HK-2 (cell line): ENCODE measurements at regions not wholly inside any gene's neighbourhood (a gene's known extent, or its start where the extent isn't known, plus 50 kb on each side); places are given as distances from the start of the nearest gene placed in this dataset.
"Not testable (repeated sequence)": the region's sequence is repeated elsewhere in the genome, so short reads cannot be mapped to it uniquely, and the experiment has no call there.

Experiments used
- DNase-seq: peaks from one replicate; pipeline ENCODE4 v3.0.0-alpha.2; 2018; ENCODE audit not compliant: unreplicated experiment

GRCh38 chr12:14213542-14213941 lies 151.9 kb upstream of the ATF7IP start:
- no peak for DNase-seq

- DNase-seq, result no peak
Observed at GRCh38 chr12:14214495-14214894, 151.0 kb upstream of the ATF7IP start.

DNA sequence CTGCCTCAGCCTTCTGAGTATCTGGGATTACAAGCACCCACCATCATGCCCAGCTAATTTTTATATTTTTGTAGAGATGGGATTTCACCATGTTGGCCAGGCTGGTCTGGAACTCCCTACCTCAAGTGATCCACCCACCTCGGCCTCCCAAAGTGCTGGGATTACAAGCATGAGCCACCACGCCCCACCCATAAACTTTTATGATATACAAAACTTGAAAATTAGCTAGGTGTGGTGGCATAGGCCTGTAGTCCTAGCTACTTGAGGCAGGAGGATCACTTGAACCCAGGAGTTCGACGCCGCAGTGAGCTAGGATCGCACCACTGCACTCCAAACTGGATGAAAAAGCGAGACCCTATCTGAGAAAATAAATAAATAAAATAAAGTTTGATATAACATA lies 149.5 kb upstream of the ATF7IP start:
- DNase-seq, result not testable (repeated sequence)

DNA sequence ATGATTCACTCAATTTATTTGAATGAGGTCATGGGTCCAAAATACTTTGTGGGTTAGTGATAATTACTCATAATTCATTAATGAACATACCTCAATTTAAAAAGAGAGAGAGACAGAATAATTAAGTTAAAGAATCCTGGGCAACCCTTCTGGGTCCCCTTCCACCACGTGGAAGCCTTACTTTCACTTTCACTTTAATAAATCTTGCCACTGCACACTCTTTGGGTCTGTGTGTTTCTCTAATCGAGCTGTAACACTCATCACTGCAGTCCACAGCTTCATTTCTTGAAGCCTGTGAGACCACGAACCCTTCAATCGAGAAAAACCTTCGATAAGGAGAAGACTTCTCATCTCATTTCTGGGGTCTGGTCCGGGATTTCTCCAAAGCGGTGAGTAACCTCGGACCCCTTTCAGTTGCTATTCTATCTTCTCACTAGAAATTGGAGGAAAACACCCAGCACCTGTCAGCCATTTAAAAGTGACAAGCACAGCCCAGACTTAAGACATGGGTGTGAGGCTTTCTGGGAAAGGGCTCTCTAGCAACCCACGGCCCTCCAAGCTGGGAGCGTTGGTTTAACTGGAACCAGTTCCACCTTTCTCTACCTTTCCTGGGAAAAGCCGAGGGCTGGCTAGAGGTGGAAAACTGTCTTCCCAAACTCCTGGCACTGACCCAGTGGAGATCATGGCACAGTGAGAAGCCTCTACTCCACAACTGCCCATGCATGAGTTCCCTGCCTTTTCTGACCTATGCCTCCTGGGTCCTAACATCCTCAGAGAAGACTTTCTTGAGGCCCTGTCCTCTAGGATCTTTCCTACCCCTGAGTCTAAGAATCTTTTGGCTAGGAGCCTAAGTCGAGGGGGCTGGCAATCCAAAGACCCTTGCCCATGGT lies 148.8 kb upstream of the ATF7IP start:
- no peak for DNase-seq

GRCh38 chr12:14219156-14219555 lies 146.3 kb upstream of the ATF7IP start:
- DNase-seq, result no peak

DNA sequence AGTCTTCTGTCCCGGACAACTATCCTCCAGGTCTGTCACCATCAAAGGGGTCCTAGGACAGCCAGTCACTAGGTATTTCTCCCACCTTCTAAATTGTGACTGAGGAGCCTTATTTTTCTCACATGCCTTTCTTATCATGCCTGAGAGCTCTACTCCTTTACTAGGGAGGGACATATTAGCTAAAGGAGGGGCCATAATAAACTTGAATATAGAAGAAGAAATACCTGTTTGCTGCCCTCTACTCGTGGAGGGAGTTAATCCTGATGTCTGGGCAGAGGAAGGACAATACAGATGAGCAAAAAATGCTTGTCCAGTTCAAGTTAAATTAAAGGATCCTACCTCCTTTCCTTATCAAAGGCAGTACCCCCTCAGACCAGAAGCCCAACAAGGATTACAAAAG lies 145.8 kb upstream of the ATF7IP start:
- not testable (repeated sequence) for DNase-seq

DNA sequence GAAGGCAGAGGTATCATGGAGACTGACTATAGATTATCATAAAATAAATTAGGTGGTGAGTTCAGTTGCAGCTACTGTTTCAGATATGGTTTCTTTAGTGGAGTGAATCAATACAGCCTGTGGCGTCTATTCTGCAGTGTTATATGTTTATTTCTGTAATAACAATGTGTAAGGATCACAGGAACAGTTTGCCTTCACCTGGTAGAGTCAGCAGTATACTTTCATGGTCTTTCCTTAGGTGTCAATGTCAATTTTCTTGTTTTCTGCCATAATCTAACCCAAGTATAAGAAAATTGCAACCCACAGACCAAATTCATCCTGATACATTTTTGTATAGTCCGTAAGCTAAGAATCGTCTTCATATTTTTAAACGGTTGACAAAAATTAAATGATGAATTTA lies 140.4 kb upstream of the ATF7IP start:
- no peak for DNase-seq

DNA sequence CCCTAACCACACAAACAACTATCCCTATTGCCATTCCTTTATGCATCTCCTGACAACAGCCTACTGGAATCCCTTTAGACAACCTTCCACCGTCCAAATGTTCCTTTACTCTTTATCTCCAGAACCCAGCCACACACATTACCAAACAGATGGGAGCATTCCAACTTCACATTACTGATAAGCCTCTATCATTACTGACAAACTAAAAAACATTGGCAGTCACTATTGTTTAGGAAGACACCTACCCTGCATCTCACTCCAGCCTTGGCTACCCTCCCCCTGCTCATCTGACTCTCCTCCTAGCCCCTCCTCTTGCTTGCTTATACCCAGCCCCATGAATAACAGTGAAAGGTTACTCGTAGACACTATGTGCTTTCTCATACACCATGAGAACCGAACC lies 130.3 kb upstream of the ATF7IP start:
- not testable (repeated sequence) for DNase-seq

DNA sequence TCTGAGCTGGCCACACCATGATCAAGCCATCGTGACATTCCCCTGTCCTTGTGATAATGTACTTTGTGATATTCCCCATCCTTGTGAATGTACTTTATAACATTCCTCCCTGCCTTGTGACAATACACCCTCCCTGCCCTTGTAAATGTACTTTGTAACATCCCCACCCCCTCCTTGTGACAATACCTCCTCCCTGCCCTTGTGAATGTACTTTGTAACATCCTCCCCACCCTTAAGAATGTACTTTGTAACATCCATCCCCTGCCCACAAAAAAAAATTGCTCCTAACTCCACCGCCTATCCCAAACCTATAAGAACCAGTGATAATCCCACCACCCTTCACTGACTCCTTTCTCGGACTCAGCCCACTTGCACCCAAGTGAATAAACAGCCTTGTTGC lies 128.8 kb upstream of the ATF7IP start:
- not testable (repeated sequence) for DNase-seq

GRCh38 chr12:14238221-14238792 lies 127.2 kb upstream of the ATF7IP start:
- no peak for DNase-seq

- DNase-seq, result no peak
Observed at GRCh38 chr12:14239350-14239934, 126.0 kb upstream of the ATF7IP start.

DNA sequence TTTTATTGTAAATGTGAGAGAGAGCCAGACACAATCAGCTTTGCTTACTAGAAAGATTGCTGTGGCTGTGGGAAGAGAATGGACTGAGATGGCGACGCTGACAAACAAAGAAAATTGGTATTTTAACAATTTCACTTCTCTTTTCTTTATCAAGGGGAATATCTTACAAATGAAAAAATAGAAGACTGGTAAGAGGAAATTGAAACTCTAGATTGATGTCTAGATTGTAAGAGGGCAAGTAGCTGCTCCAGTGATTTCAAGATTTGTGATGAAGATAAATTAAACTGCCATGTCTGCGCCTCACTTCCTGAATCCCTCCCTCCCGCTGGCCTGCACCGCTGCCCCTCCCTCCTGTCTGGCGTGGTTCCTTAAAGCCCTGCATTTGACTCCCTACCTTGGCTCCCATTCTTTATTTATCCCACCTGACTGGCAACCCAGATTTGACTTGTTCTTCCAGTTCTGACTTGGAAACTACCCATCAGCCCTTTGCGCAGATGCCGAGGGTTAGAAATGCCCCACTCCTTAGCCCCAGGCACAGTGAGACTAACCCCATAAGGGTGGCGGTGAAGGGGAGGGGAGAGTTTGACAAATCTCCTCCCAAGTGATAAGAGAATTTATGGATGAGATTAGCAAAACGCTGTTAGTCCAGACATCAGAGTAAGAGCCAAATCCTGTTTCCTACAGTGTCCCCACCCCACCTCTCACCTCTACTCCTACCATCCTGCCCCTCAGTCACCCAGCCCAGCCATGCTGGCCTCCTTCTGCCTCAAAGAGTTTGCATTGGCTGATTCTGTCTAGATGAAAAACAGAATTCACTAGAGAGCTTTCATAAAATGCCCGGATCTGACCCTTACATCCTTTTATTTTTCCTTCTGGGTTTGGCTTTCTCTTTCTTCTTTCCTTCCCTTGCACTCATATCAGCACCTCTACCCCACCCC lies 125.3 kb upstream of the ATF7IP start:
- no peak for DNase-seq

DNA sequence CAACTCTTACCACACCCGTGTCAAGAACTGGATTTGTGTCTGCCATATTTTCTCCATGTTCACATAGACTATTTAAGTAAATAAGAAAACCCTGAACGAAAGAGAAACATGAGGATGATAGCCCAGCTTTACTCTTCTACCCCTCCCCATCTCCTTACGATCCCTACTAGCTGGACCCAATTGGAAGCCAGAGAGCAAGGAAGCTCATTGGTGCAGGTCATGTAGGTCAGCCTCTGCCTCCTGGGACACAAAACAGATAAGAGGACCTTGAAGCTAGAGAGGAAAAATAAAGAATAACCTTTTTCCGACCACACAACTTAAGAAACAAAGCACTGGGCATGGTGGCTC lies 124.6 kb upstream of the ATF7IP start:
- DNase-seq, result no peak

GRCh38 chr12:14242825-14243224 lies 122.7 kb upstream of the ATF7IP start:
- not testable (repeated sequence) for DNase-seq

DNA sequence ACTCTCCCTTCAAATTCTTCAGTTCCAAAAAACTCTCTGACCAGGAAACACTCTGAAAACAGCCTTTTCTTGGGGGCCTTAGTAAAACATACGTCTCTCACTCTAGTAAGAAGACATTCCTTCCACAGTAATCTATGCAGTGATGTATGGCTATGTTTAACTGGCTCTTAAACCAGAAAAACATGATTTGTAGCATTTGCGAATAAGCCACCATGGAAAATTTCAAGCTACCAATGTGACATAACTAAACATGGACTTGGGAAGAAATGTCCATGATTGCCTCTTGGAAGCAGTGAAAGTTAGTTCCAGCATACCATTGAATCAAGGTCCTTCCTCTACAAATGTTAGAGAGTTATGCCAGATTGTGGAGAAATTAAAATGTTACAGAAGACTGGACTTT lies 121.5 kb upstream of the ATF7IP start:
- no peak for DNase-seq

DNA sequence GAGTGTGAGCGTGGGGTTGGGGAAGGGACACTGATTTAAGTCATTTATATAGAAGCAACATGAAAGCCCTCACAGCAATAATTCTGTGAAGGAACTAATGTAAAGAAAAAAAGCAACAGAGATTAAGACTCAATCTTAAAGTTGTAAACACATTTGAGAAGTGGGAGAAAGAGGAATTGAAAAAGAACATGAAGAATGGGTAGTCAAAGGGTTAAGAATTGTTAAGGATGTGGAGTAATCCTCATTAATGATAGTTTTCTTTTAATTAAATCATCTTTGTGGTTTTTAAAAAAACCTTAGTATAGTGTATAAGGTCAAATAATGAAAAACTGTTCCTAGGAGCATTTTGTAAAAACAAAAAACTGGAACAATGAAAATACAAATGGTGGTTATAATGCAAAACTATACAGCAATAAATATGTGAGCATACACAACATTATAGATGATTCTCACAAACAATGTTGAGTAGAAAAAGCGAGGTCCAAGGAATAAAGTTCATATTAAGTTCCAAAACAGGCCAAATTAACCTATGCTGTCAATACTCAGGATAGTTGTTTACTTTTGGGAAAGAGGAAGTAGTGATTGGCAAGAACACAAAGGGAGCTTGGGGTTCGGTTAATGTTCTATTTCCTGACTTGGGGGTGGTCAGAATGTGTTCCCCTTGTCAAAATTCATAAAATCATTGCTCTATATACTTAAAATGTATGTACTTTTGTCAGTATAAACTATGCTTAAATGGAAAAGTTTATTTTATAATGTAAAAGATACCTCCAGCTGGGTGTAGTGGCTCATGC lies 120.4 kb upstream of the ATF7IP start:
- no peak for DNase-seq

GRCh38 chr12:14247166-14247565 lies 118.3 kb upstream of the ATF7IP start:
- no peak for DNase-seq

DNA sequence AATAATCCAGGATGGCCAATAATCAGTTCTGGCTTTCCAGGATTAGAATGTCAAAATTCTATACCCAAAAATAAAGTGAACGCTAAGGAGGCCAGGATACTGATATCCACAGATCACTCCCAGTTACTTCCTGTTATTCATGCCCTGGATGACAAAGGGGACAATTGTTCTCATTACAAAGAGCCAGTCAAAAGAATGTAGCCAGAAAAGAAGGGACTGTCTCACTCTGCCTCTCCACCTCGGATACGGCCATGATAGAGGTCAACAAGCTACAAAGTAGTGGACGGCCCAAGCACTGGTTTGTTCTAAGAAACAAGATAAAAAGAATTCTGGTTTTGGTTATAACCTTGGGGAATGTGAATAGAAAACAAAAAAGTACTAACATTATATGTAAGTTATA lies 116.1 kb upstream of the ATF7IP start:
- no peak for DNase-seq

DNA sequence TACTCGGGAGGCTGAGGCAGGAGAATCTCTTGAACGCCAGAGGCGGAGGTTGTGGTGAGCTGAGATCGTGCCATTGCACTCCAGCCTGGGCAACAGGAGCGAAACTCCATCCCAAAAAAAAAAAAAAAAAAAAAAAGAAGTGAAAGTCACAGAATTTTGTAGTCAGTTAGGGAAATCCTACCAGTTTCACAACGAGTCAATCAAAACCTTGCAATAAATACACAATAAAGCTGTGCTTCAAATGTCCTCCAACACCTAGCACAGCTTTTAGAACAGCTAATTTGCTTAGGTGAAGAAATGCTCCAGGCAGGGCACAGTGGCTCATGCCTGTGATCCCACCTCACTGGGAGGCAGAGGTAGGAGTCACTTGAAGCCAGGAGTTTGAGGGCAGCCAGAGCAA lies 112.8 kb upstream of the ATF7IP start:
- no peak for DNase-seq

GRCh38 chr12:14253496-14253895 lies 112.0 kb upstream of the ATF7IP start:
- DNase-seq, result no peak

DNA sequence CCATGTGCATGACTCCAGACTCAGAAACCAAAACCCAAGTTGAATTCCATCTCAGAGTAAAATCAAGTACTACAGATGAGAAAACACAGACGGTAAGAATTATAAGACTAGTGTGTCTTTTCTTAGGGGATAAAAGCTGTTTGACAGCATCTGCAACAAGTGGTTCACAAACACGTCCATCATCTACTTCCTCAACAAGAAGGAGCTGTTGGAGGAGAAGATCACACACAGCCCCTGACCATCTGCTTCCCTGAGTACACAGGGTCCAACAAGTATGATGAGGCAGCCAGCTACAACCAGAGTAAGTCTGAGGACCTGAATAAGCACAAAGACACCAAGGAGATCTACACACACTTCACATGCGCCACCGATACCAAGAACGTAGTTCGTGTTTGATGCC lies 110.7 kb upstream of the ATF7IP start:
- DNase-seq, result no peak
